Right lobe of liver (tissue), 6 donors: ENCODE measurements at regions not wholly inside any gene's neighbourhood (a gene's known extent, or its start where the extent isn't known, plus 50 kb on each side); places are given as distances from the start of the nearest gene placed in this dataset.

Experiments used
- ATAC-seq, 4 donors: fragments of 200-7000 bp; cut with Tn5 transposase; one replicate each; pipeline ENCODE4 v1.9.1; 2020; ENCODE audit warnings: mild to moderate bottlenecking in 4 of 4, moderate library complexity in 4 of 4
- DNase-seq, 3 donors: peaks; one replicate each; pipeline ENCODE4 v3.0.0-alpha.2; 2020
- H3K27ac ChIP-seq, 3 donors: fragments of 200-600 bp; one replicate each; pipeline ENCODE4 v1.8.0; 2022
- H3K27me3 ChIP-seq, 2 donors: fragments of 200-600 bp; one replicate each; pipeline ENCODE4 v1.8.0; 2022
- H3K36me3 ChIP-seq, 4 donors: fragments of 200-600 bp; sonication (generic) in 1 of 4; one replicate each; pipeline versions ENCODE4 v1.5.1 to v1.8.0; 2017 to 2022; ENCODE audit warnings: control low read depth in 1 of 4
- H3K4me1 ChIP-seq, 4 donors: fragments of 200-600 bp; sonication (generic) in 1 of 4; one replicate each; pipeline versions ENCODE4 v1.5.1 to v1.8.0; 2017 to 2022; ENCODE audit warnings: control low read depth in 1 of 4
- H3K4me3 ChIP-seq, 3 donors: fragments of 200-600 bp; one replicate each; pipeline ENCODE4 v1.8.0; 2022
- H3K9me3 ChIP-seq, 4 donors: fragments of 200-600 bp; sonication (generic) in 1 of 4; one replicate each; pipeline versions ENCODE4 v1.5.1 to v1.8.0; 2017 to 2022; ENCODE audit warnings: control low read depth in 1 of 4
- CTCF ChIP-seq, 4 donors: fragments of 200-600 bp in 3 of 4; fragments of 450-650 bp in 1 of 4; IDR thresholded peaks; one replicate each; pipeline versions ENCODE4 v1.5.1 to v1.8.0; 2016 to 2022; ENCODE audit warnings: antibody characterized with exemption in 4 of 4, mild to moderate bottlenecking in 2 of 4
- POLR2A ChIP-seq: fragments of 450-650 bp; IDR thresholded peaks from one replicate; pipeline ENCODE4 v1.6.1; 2017; ENCODE audit warnings: antibody characterized with exemption, mild to moderate bottlenecking
- WGBS: methylation state at CpG from one replicate; pipeline ENCODE4 v1.1.6; 2018; ENCODE audit warnings: low coverage, low lambda C conversion rate; ENCODE audit not compliant: insufficient coverage; ENCODE audit errors: missing lambda C conversion rate; 5-methylcytosine and 5-hydroxymethylcytosine counted together
- intact Hi-C, 2 donors: fragments of 100-400 bp; cut with DNase I; formaldehyde crosslinking; loops; one replicate each; pipeline versions ENCODE4 v1.11.2 to v1.14.1; 2022
- donor health status: DM: no; HTN: yes; CAD: no.
- donor health status: DM: no; HTN: no; CAD: no.
- donor health status: DM: no; HTN: no; CAD: no.
- donor health status: DM: no; HTN: yes; CAD: no.
- donor health status: DM: no; HTN: yes; CAD: no.

- H3K27me3 ChIP-seq: no peaks in the 10 kb centered on the region
- no peak overlapping the region for H3K4me3 ChIP-seq
- intact Hi-C loops: no loop called here
- no peaks in the 10 kb centered on the region for H3K36me3 ChIP-seq
- H3K9me3 ChIP-seq: no peaks in the 10 kb centered on the region
- H3K27ac ChIP-seq: no peak overlapping the region
- DNase-seq (no peak), ATAC-seq (no peak)
- TF ChIP-seq CTCF (IDR thresholded peaks at IDR 0.05) (no peak), POLR2A (no peak)
- no peaks in the 10 kb centered on the region for H3K4me1 ChIP-seq
- WGBS: 10% methylated on average over 1 of the region's 1 CpG
These were observed 126.7 kb upstream of the OTUD4 start for GRCh38 chr4:145307120-145307519.

DNA sequence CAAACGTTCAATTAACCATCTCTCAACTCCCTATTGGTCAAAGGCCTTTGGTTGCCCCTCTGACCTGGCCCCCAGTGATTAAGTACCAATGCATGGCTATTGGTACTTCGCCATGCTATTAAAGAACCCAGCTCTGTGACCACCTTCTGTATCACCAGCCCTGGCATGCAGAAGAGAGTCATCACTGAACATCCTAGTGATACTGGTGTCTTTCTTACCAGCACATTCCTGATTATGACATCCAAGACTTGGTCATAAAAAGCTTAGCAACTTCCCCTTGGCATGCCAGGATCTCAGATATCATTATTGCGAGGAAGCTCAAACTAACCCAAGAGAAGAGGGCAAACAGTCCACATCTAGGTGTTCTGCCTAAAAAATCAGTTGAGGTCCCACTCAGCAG lies 122.3 kb upstream of the OTUD4 start:
- intact Hi-C loops: no loop called here
- H3K9me3 ChIP-seq: no peaks in the 10 kb centered on the region
- no peaks in the 10 kb centered on the region for H3K27me3 ChIP-seq
- no peaks in the 10 kb centered on the region for H3K36me3 ChIP-seq
- H3K4me3 ChIP-seq: no peak overlapping the region
- no peak for DNase-seq
- WGBS: 62% methylated on average over 2 of the region's 3 CpGs
- H3K27ac ChIP-seq: no peak overlapping the region
- H3K4me1 ChIP-seq: no peaks in the 10 kb centered on the region
- TF ChIP-seq CTCF (IDR thresholded peaks at IDR 0.05): no peak
- no peak for TF ChIP-seq POLR2A
- no peak for ATAC-seq

- Histone ChIP-seq H3K4me1 (no peaks in the 10 kb centered on the region), H3K27ac (no peak overlapping the region), H3K9me3 (no peaks in the 10 kb centered on the region), H3K4me3 (no peak overlapping the region), H3K36me3 (no peaks in the 10 kb centered on the region), H3K27me3 (no peaks in the 10 kb centered on the region)
- DNase-seq (no peak), ATAC-seq (no peak)
- no peak for TF ChIP-seq POLR2A
- TF ChIP-seq CTCF (IDR thresholded peaks at IDR 0.05): no peak
- intact Hi-C loops: no loop called here
- 95% methylated on average over 4 of the region's 4 CpGs for WGBS
These were observed 121.1 kb upstream of the OTUD4 start for GRCh38 chr4:145301386-145302080.

DNA sequence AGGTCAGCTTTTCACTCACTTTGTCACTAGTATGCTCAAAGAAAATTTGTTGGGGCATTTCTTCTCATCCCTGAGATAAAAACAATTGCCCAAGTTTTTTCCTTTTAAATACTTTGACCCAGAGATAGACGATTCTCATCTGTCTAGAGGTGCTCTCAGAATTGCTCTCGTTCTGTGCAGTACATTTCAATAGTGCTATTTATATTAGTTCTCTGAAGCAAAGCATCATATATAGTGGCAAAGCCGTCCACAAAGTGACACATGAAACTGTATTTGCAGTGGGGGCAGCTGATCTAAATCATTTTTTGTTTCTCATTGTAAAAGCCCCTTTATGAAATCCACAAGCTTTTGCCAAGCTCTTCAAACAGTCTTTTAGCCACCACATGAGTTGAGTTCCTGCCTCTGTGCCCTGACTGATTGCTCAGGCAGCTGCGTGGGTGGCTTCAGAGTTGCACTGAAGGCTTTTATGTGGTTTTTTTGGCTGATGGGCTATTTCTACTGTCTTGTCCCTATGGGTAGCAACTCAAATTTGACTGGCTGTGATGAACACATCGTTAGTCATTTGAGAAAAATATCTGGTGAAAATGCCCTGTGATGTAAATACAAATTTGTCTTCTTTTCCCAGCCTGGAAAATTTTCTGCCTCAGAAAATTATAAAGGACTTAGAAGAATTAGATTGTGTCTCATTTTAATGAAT lies 119.1 kb upstream of the OTUD4 start:
- intact Hi-C loops: no loop called here

More for the DNA sequence above, 119.1 kb upstream of the OTUD4 start:
- ATAC-seq (peak in 1 of 4 donors; percentile 28), DNase-seq (no peak)
- H3K36me3 ChIP-seq: no peaks in the 10 kb centered on the region
- H3K9me3 ChIP-seq: no peaks in the 10 kb centered on the region
- H3K27me3 ChIP-seq: no peaks in the 10 kb centered on the region
- TF ChIP-seq POLR2A: no peak
- TF ChIP-seq CTCF (IDR thresholded peaks at IDR 0.05): no peak
- no peaks in the 10 kb centered on the region for H3K4me1 ChIP-seq
- H3K4me3 ChIP-seq: no peak overlapping the region
- 51% methylated on average over 5 of the region's 5 CpGs for WGBS
- H3K27ac ChIP-seq: no peak overlapping the region
